Fibroblast of lung (primary cell): ENCODE measurements at regions not wholly inside any gene's neighbourhood (a gene's known extent, or its start where the extent isn't known, plus 50 kb on each side); places are given as distances from the start of the nearest gene placed in this dataset.

Source experiments
- EZH2 ChIP-seq: IDR thresholded peaks from 2 replicates; pipeline ENCODE4 v1.5.1; 2012; ENCODE audit warnings: low read length, control low read depth, mild to moderate bottlenecking; ENCODE audit errors: missing control alignments
- TF ChIP-seq, protein P1 (sequence below), 2 donors: IDR thresholded peaks in 1 of 2; conservative IDR thresholded peaks in 1 of 2; 1 replicate in 1 of 2; 2 replicates in 1 of 2; pipeline ENCODE4 v1.5.1; 2011 to 2012; ENCODE audit warnings: low read length in 2 of 2, control low read depth in 1 of 2, inconsistent platforms in 1 of 2, low read depth in 1 of 2, mild to moderate bottlenecking in 1 of 2

DNA sequence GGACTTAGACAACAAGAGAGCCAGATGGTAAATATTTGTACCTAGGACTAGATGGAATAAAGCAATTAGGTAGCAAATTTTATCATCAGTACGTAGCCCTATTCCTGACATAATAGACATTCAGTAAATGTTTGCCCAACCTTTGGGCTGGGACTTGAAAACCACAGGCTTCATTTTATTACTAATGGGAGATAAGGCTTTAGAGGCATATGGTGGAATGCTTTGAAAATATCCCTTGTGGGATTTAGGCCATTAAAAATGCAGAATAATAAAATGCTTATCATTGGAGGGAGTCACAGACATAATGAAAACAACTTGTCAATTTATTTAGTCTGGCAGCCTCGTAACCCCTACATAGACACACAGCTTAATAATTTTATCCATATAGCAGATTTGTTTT, 296.1 kb upstream of the SPAG17 start:
- TF ChIP-seq, protein P1, sequence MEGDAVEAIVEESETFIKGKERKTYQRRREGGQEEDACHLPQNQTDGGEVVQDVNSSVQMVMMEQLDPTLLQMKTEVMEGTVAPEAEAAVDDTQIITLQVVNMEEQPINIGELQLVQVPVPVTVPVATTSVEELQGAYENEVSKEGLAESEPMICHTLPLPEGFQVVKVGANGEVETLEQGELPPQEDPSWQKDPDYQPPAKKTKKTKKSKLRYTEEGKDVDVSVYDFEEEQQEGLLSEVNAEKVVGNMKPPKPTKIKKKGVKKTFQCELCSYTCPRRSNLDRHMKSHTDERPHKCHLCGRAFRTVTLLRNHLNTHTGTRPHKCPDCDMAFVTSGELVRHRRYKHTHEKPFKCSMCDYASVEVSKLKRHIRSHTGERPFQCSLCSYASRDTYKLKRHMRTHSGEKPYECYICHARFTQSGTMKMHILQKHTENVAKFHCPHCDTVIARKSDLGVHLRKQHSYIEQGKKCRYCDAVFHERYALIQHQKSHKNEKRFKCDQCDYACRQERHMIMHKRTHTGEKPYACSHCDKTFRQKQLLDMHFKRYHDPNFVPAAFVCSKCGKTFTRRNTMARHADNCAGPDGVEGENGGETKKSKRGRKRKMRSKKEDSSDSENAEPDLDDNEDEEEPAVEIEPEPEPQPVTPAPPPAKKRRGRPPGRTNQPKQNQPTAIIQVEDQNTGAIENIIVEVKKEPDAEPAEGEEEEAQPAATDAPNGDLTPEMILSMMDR (conservative IDR thresholded peaks at IDR 0.05 in 1 of 2, IDR thresholded peaks at IDR 0.05 in 1 of 2; ENCODE audit: low read depth in 1 of 2, low read length in 2 of 2): no peak
- no peak for TF ChIP-seq EZH2
